ENCODE measurements at regions not wholly inside any gene's neighbourhood (a gene's known extent, or its start where the extent isn't known, plus 50 kb on each side); places are given as distances from the start of the nearest gene placed in this dataset.
"Not testable (repeated sequence)": the region's sequence is repeated elsewhere in the genome, so short reads cannot be mapped to it uniquely, and the experiment has no call there.

GRCh38 chr1:19552291-19553010 lies 67.1 kb upstream of the CAPZB start:
- DNase-seq (ENCODE audit: low read depth, low spot score), result no peak
- Histone ChIP-seq H3K27me3 (ENCODE audit: control insufficient read depth in 2 of 2, insufficient read depth in 2 of 2, low read length in 2 of 2) (peaks cover 1 to 6% of the 10 kb centered on the region in 2 experiments), H4K20me1 (replicated peaks; ENCODE audit: control insufficient read depth, extremely low read depth, insufficient read depth, low read length) (no peaks in the 10 kb centered on the region), H3K9me3 (replicated peaks; ENCODE audit: control insufficient read depth, insufficient read depth, low read length) (no peaks in the 10 kb centered on the region), H3K79me2 (ENCODE audit: control insufficient read depth, insufficient read depth, low read length) (no peaks in the 10 kb centered on the region), H2AFZ (ENCODE audit: low read depth, low read length) (no peak overlapping the region), H3K9ac (replicated peaks; ENCODE audit: extremely low read depth, insufficient read depth, low read length) (no peak overlapping the region), H3K9me1 (replicated peaks; ENCODE audit: control insufficient read depth, extremely low read depth, insufficient read depth, low read length) (no peaks in the 10 kb centered on the region), H3K4me2 (ENCODE audit: insufficient read depth, low read length) (no peak overlapping the region), H3K4me1 (ENCODE audit: control insufficient read depth, extremely low read depth, insufficient read depth, low read length) (no peaks in the 10 kb centered on the region), H3K36me3 (ENCODE audit: control insufficient read depth in 2 of 2, extremely low read depth in 1 of 2, insufficient read depth in 2 of 2, low read length in 2 of 2) (no peaks in the 10 kb centered on the region), H3K27ac (ENCODE audit: insufficient read depth, low read depth, low read length) (no peak overlapping the region), H3K4me3 (replicated peaks in 1 of 3; ENCODE audit: insufficient read depth in 1 of 3, low read depth in 1 of 3, low read length in 3 of 3) (no peak overlapping the region)
- intact Hi-C loops (cut with micrococcal nuclease) (no loop called here), dilution Hi-C loops (cut with MboI; ENCODE audit: extremely low pct_ligation_motif_present, low sequenced_read_pairs) (no loop called here)
- no peak for TF ChIP-seq GATA2 (IDR thresholded peaks at IDR 0.05; ENCODE audit: insufficient read depth, insufficient read length, low read depth, low read length)
- TF ChIP-seq POLR2A (IDR thresholded peaks at IDR 0.05; ENCODE audit: low read depth, low read length), result no peak
- TF ChIP-seq CTCF (IDR thresholded peaks at IDR 0.05; ENCODE audit: extremely low read depth in 1 of 2, insufficient read depth in 1 of 2, low read depth in 1 of 2, low read length in 2 of 2), result no peak
- no peak for TF ChIP-seq MAX (IDR thresholded peaks at IDR 0.05; ENCODE audit: insufficient read depth, insufficient read length)
- no peak for TF ChIP-seq JUN (IDR thresholded peaks at IDR 0.05; ENCODE audit: borderline replicate concordance, insufficient read depth, insufficient read length, low read depth)
- TF ChIP-seq MYC (IDR thresholded peaks at IDR 0.05; ENCODE audit: low read depth, low read length), result no peak
- no peak for TF ChIP-seq POLR2AphosphoS5 (IDR thresholded peaks at IDR 0.05; ENCODE audit: insufficient read depth, low read depth, low read length)
- TF ChIP-seq FOS (IDR thresholded peaks at IDR 0.05; ENCODE audit: borderline replicate concordance, insufficient read depth, low read length), result no peak
- no peak for TF ChIP-seq EZH2 (IDR thresholded peaks at IDR 0.05; ENCODE audit: borderline replicate concordance, low read depth, low read length, severe bottlenecking)
- ChIA-PET POLR2A (no interaction called here), CTCF (no interaction called here)
- no TSS peak for BruUV-seq (replicated peaks)
- FAIRE-seq, result no peak

- CTCF ChIA-PET; H2AFZ ChIP-seq (ENCODE audit: low read depth, low read length); FAIRE-seq: not testable (repeated sequence)
These were observed 66.5 kb upstream of the CAPZB start for GRCh38 chr1:19551837-19552236.

GRCh38 chr1:19550437-19550836 lies 65.1 kb upstream of the CAPZB start:
- H2AFZ ChIP-seq (ENCODE audit: low read depth, low read length); H3K9me3 ChIP-seq (replicated peaks; ENCODE audit: control insufficient read depth, insufficient read depth, low read length); H3K9ac ChIP-seq (replicated peaks; ENCODE audit: extremely low read depth, insufficient read depth, low read length); H3K27ac ChIP-seq (ENCODE audit: insufficient read depth, low read depth, low read length); CTCF ChIA-PET; H3K79me2 ChIP-seq (ENCODE audit: control insufficient read depth, insufficient read depth, low read length); dilution Hi-C loops (cut with MboI; ENCODE audit: extremely low pct_ligation_motif_present, low sequenced_read_pairs); H3K4me2 ChIP-seq (ENCODE audit: insufficient read depth, low read length); POLR2A ChIA-PET; H3K36me3 ChIP-seq (ENCODE audit: control insufficient read depth in 2 of 2, extremely low read depth in 1 of 2, insufficient read depth in 2 of 2, low read length in 2 of 2); H3K4me1 ChIP-seq (ENCODE audit: control insufficient read depth, extremely low read depth, insufficient read depth, low read length); H3K9me1 ChIP-seq (replicated peaks; ENCODE audit: control insufficient read depth, extremely low read depth, insufficient read depth, low read length); FAIRE-seq; BruUV-seq (replicated peaks); H3K27me3 ChIP-seq (ENCODE audit: control insufficient read depth in 2 of 2, insufficient read depth in 2 of 2, low read length in 2 of 2); intact Hi-C loops (cut with micrococcal nuclease); DNase-seq (ENCODE audit: low read depth, low spot score); H3K4me3 ChIP-seq (replicated peaks in 1 of 3; ENCODE audit: insufficient read depth in 1 of 3, low read depth in 1 of 3, low read length in 3 of 3); H4K20me1 ChIP-seq (replicated peaks; ENCODE audit: control insufficient read depth, extremely low read depth, insufficient read depth, low read length): not testable (repeated sequence)

More at GRCh38 chr1:19551837-19552236, 66.5 kb upstream of the CAPZB start:
- H3K27me3 ChIP-seq (ENCODE audit: control insufficient read depth in 2 of 2, insufficient read depth in 2 of 2, low read length in 2 of 2); H4K20me1 ChIP-seq (replicated peaks; ENCODE audit: control insufficient read depth, extremely low read depth, insufficient read depth, low read length); H3K9me1 ChIP-seq (replicated peaks; ENCODE audit: control insufficient read depth, extremely low read depth, insufficient read depth, low read length); H3K79me2 ChIP-seq (ENCODE audit: control insufficient read depth, insufficient read depth, low read length); H3K27ac ChIP-seq (ENCODE audit: insufficient read depth, low read depth, low read length); H3K4me3 ChIP-seq (replicated peaks in 1 of 3; ENCODE audit: insufficient read depth in 1 of 3, low read depth in 1 of 3, low read length in 3 of 3); H3K36me3 ChIP-seq (ENCODE audit: control insufficient read depth in 2 of 2, extremely low read depth in 1 of 2, insufficient read depth in 2 of 2, low read length in 2 of 2); H3K4me1 ChIP-seq (ENCODE audit: control insufficient read depth, extremely low read depth, insufficient read depth, low read length); H3K9me3 ChIP-seq (replicated peaks; ENCODE audit: control insufficient read depth, insufficient read depth, low read length); dilution Hi-C loops (cut with MboI; ENCODE audit: extremely low pct_ligation_motif_present, low sequenced_read_pairs); BruUV-seq (replicated peaks); intact Hi-C loops (cut with micrococcal nuclease); H3K9ac ChIP-seq (replicated peaks; ENCODE audit: extremely low read depth, insufficient read depth, low read length); H3K4me2 ChIP-seq (ENCODE audit: insufficient read depth, low read length); DNase-seq (ENCODE audit: low read depth, low spot score); POLR2A ChIA-PET: not testable (repeated sequence)
